ENCODE measurements at regions not wholly inside any gene's neighbourhood (a gene's known extent, or its start where the extent isn't known, plus 50 kb on each side); places are given as distances from the start of the nearest gene placed in this dataset.

DNA sequence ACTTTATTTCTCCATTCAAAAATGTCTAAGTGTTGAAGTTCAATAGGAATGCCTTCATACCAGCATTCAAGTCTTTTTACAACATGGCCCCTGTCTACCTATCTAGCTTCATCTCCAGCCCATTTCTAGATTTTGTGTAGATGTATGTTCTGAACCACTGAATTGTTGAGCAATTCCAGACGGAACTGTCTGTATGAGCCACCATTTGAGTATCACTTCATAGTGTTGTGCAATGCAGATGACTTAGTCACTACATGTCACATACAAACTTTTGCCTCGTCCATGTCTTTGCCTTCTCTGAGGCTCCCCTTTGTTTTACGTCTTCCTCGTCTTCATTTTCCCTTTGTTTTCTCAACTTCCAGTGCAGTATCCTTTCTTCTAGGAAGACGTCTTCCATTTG is 118.1 kb downstream of the INHBA start:
- Histone ChIP-seq H3K9me3 (ENCODE audit: control insufficient read depth in 4 of 4, low read length in 3 of 4) (no peaks in the 10 kb centered on the region), H3K27me3 (ENCODE audit: control insufficient read depth in 4 of 4, insufficient read depth in 4 of 4, low read length in 3 of 4) (no peaks in the 10 kb centered on the region), H3K4me3 (ENCODE audit: low read depth in 1 of 3, low read length in 3 of 3) (no peak overlapping the region), H3K36me3 (ENCODE audit: control insufficient read depth in 4 of 4, insufficient read depth in 3 of 4, low read depth in 1 of 4, low read length in 3 of 4) (no peaks in the 10 kb centered on the region), H3K9ac (ENCODE audit: low read depth in 1 of 2, low read length in 2 of 2) (no peak overlapping the region), H3K27ac (ENCODE audit: low read depth in 1 of 2, low read length in 2 of 2) (no peak overlapping the region), H3K4me1 (ENCODE audit: control insufficient read depth in 4 of 4, insufficient read depth in 4 of 4, low read length in 3 of 4) (no peaks in the 10 kb centered on the region)
- WGBS, result 63% methylated on average over 5 of the region's 5 CpGs
- DNase-seq (ENCODE audit: low spot score), result no peak
- no peak for TF ChIP-seq HNF4A (conservative IDR thresholded peaks at IDR 0.05)
- TF ChIP-seq, protein P1, sequence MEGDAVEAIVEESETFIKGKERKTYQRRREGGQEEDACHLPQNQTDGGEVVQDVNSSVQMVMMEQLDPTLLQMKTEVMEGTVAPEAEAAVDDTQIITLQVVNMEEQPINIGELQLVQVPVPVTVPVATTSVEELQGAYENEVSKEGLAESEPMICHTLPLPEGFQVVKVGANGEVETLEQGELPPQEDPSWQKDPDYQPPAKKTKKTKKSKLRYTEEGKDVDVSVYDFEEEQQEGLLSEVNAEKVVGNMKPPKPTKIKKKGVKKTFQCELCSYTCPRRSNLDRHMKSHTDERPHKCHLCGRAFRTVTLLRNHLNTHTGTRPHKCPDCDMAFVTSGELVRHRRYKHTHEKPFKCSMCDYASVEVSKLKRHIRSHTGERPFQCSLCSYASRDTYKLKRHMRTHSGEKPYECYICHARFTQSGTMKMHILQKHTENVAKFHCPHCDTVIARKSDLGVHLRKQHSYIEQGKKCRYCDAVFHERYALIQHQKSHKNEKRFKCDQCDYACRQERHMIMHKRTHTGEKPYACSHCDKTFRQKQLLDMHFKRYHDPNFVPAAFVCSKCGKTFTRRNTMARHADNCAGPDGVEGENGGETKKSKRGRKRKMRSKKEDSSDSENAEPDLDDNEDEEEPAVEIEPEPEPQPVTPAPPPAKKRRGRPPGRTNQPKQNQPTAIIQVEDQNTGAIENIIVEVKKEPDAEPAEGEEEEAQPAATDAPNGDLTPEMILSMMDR (IDR thresholded peaks at IDR 0.05; ENCODE audit: low read depth, low read length, missing input control), result no peak
- TF ChIP-seq ATF3 (IDR thresholded peaks at IDR 0.05), result no peak
- TF ChIP-seq, protein P2, sequence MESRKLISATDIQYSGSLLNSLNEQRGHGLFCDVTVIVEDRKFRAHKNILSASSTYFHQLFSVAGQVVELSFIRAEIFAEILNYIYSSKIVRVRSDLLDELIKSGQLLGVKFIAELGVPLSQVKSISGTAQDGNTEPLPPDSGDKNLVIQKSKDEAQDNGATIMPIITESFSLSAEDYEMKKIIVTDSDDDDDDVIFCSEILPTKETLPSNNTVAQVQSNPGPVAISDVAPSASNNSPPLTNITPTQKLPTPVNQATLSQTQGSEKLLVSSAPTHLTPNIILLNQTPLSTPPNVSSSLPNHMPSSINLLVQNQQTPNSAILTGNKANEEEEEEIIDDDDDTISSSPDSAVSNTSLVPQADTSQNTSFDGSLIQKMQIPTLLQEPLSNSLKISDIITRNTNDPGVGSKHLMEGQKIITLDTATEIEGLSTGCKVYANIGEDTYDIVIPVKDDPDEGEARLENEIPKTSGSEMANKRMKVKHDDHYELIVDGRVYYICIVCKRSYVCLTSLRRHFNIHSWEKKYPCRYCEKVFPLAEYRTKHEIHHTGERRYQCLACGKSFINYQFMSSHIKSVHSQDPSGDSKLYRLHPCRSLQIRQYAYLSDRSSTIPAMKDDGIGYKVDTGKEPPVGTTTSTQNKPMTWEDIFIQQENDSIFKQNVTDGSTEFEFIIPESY (IDR thresholded peaks at IDR 0.05), result no peak
- no peak for TF ChIP-seq FOXA2 (IDR thresholded peaks at IDR 0.05)
- no peak for TF ChIP-seq FOXA1 (IDR thresholded peaks at IDR 0.05)
- no peak for TF ChIP-seq NR2F2 (IDR thresholded peaks at IDR 0.05)
- no peak for TF ChIP-seq TAF1 (conservative IDR thresholded peaks at IDR 0.05)
- TF ChIP-seq REST (IDR thresholded peaks at IDR 0.05), result no peak
- no peak for TF ChIP-seq RXRA (IDR thresholded peaks at IDR 0.05)
- no peak for TF ChIP-seq GABPA (IDR thresholded peaks at IDR 0.05 in 1 of 2, conservative IDR thresholded peaks at IDR 0.05 in 1 of 2)
- TF ChIP-seq HNF4G (IDR thresholded peaks at IDR 0.05), result no peak
- TF ChIP-seq EGR1 (IDR thresholded peaks at IDR 0.05; ENCODE audit: low read depth in 2 of 2), result no peak
- TF ChIP-seq RAD21 (IDR thresholded peaks at IDR 0.05), result no peak

GRCh38 chr7:41582116-41582515 is 120.8 kb downstream of the INHBA start:
- WGBS, result 86% methylated on average over 1 of the region's 1 CpG
- Histone ChIP-seq H3K4me3 (ENCODE audit: low read depth in 1 of 3, low read length in 3 of 3) (no peak overlapping the region), H3K36me3 (ENCODE audit: control insufficient read depth in 4 of 4, insufficient read depth in 3 of 4, low read depth in 1 of 4, low read length in 3 of 4) (no peaks in the 10 kb centered on the region), H3K27me3 (ENCODE audit: control insufficient read depth in 4 of 4, insufficient read depth in 4 of 4, low read length in 3 of 4) (no peaks in the 10 kb centered on the region), H3K9ac (ENCODE audit: low read depth in 1 of 2, low read length in 2 of 2) (no peak overlapping the region), H3K27ac (ENCODE audit: low read depth in 1 of 2, low read length in 2 of 2) (no peak overlapping the region), H3K4me1 (ENCODE audit: control insufficient read depth in 4 of 4, insufficient read depth in 4 of 4, low read length in 3 of 4) (no peaks in the 10 kb centered on the region), H3K9me3 (ENCODE audit: control insufficient read depth in 4 of 4, low read length in 3 of 4) (no peaks in the 10 kb centered on the region)
- TF ChIP-seq, protein P2 (IDR thresholded peaks at IDR 0.05), result no peak
- TF ChIP-seq HNF4A (conservative IDR thresholded peaks at IDR 0.05) (no peak), JUND (IDR thresholded peaks at IDR 0.05) (no peak), HNF4G (IDR thresholded peaks at IDR 0.05) (no peak), SP1 (IDR thresholded peaks at IDR 0.05) (no peak), FOXA2 (IDR thresholded peaks at IDR 0.05) (no peak), RXRA (IDR thresholded peaks at IDR 0.05) (no peak), REST (IDR thresholded peaks at IDR 0.05) (no peak)
- TF ChIP-seq, protein P3, sequence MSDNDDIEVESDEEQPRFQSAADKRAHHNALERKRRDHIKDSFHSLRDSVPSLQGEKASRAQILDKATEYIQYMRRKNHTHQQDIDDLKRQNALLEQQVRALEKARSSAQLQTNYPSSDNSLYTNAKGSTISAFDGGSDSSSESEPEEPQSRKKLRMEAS (IDR thresholded peaks at IDR 0.05), result no peak
- no peak for DNase-seq (ENCODE audit: low spot score)

All from liver (tissue), 8 donors.